Omental fat pad (tissue), 3 donors: ENCODE measurements at regions not wholly inside any gene's neighbourhood (a gene's known extent, or its start where the extent isn't known, plus 50 kb on each side); places are given as distances from the start of the nearest gene placed in this dataset.

Source experiments
- ATAC-seq: fragments of 150-250 bp; one replicate; pipeline ENCODE4 v1.9.1; 2016; ENCODE audit warnings: mild to moderate bottlenecking, moderate library complexity; ENCODE audit not compliant: low FRiP score
- DNase-seq: peaks from one replicate; pipeline ENCODE4 v3.0.0-alpha.2; 2019; ENCODE audit warnings: low spot score
- TF ChIP-seq, protein P1 (sequence below), 3 donors: fragments of 450-650 bp; IDR thresholded peaks; one replicate each; pipeline ENCODE4 v1.5.1; 2016 to 2017; ENCODE audit warnings: antibody characterized with exemption in 3 of 3, mild to moderate bottlenecking in 3 of 3, moderate library complexity in 2 of 3

DNA sequence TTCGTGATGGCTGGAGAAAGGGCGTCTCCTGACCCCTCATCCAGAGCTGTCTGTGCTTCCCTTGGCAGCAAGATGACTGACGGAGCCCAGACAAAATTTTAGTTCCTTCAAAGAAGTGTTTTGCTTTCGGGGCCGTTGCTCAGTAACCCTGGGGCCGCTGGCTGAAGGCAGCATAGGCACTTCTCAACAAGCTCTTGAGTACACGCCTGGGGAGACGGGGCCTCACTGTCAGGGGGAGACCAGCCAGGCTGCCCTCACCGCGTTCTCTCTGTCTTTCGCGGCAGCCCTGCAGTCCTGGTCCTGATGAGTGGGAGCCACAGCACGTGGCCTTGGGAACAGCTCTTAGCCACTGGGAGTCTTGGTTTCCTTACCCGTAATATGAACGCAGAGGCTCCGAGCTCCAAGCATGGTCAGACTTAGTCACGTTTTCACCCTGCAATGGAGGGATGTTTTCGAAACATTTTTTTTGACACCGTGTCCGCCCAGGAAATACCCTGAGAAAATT is 86.0 kb downstream of the IRF8 start:
- DNase-seq (no peak), ATAC-seq (no peak)
- TF ChIP-seq, protein P1, sequence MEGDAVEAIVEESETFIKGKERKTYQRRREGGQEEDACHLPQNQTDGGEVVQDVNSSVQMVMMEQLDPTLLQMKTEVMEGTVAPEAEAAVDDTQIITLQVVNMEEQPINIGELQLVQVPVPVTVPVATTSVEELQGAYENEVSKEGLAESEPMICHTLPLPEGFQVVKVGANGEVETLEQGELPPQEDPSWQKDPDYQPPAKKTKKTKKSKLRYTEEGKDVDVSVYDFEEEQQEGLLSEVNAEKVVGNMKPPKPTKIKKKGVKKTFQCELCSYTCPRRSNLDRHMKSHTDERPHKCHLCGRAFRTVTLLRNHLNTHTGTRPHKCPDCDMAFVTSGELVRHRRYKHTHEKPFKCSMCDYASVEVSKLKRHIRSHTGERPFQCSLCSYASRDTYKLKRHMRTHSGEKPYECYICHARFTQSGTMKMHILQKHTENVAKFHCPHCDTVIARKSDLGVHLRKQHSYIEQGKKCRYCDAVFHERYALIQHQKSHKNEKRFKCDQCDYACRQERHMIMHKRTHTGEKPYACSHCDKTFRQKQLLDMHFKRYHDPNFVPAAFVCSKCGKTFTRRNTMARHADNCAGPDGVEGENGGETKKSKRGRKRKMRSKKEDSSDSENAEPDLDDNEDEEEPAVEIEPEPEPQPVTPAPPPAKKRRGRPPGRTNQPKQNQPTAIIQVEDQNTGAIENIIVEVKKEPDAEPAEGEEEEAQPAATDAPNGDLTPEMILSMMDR (IDR thresholded peaks at IDR 0.05), result no peak

DNA sequence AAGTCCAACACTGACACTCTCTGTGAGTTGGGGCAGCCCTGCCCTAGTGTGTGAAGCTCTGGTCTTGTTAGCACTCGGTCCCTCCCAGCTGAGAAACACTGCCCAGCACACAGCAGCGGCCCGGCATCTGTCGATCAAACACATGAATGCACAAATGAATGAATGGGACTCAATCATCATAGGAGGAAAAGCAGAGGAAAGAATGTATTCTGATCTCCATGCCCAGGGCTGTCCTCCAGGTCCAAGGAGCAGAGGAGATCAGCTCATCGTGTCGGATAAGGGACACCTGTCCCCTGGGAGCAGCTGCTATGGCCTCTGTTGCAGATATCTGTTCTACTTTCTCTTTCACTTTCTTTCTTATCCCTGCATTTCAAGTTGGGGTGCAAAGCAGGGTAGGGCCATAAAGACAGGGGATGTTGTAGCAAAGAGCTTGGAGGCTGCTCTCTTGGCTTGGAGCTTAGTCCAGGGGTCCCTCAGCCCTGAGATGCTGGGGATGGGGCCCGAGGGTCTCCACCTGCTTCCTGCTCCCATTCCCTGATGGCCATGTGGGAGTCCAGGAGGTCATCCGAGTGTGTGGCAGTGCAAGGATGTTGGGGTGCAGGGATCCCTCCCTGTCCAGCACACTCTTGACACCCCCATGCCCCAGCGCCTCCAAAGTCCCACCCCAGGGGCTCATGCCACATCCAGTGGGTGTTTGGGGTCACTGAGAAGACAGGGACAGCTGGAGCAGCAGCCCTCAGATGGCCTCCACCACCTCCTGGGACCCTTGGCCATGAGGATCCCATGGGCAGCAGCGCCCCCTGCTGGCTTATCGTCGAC is 88.2 kb downstream of the IRF8 start:
- no peak for DNase-seq
- no peak for ATAC-seq
- TF ChIP-seq, protein P1 (IDR thresholded peaks at IDR 0.05), result no peak

- DNase-seq (no peak), ATAC-seq (no peak)
- TF ChIP-seq, protein P1 (IDR thresholded peaks at IDR 0.05), result no peak
Observed at GRCh38 chr16:85987750-85988078, 88.8 kb downstream of the IRF8 start.

GRCh38 chr16:85988306-85988705 is 89.3 kb downstream of the IRF8 start:
- TF ChIP-seq, protein P1 (IDR thresholded peaks at IDR 0.05), result no peak
- no peak for ATAC-seq
- no peak for DNase-seq

GRCh38 chr16:85988723-85989313 is 89.9 kb downstream of the IRF8 start:
- TF ChIP-seq, protein P1 (IDR thresholded peaks at IDR 0.05), result no peak
- DNase-seq (no peak), ATAC-seq (no peak)

DNA sequence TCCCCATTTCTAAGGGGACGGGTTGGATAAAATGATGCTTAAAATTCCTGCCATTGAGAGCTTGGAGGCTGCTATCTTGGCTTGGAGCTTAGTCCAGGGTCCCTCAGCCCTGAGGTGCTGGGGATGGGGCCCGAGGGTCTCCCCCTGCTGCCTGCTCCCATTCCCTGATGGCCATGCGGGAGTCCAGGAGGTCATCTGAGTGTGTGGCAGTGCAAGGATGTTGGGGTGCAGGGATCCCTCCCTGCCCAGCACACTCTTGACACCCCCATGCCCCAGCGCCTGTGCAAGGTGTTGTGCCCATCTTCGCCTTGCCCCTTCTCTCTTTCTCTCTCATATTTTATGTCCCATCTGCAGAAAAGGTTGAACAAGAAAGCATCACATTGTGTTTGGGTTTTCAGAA is 90.4 kb downstream of the IRF8 start:
- TF ChIP-seq, protein P1 (IDR thresholded peaks at IDR 0.05), result no peak

More for the DNA sequence above, 90.4 kb downstream of the IRF8 start:
- DNase-seq (no peak), ATAC-seq (no peak)
